DND-41 (cell line): ENCODE measurements at regions not wholly inside any gene's neighbourhood (a gene's known extent, or its start where the extent isn't known, plus 50 kb on each side); places are given as distances from the start of the nearest gene placed in this dataset.

Experiments
- CTCF ChIP-seq: IDR thresholded peaks from 2 replicates; pipeline ENCODE4 v1.5.1; 2012; ENCODE audit warnings: borderline replicate concordance, low read length, moderate library complexity, mild to moderate bottlenecking; ENCODE audit not compliant: poor library complexity, severe bottlenecking; ENCODE audit errors: extremely low read depth
- EZH2 ChIP-seq: IDR thresholded peaks from 3 replicates; pipeline ENCODE4 v1.6.1; 2012; ENCODE audit warnings: borderline replicate concordance, low read depth, mild to moderate bottlenecking, moderate library complexity, low read length, inconsistent platforms; ENCODE audit not compliant: severe bottlenecking

GRCh38 chr2:48092846-48093803 lies 186.8 kb upstream of the FBXO11 start:
- TF ChIP-seq CTCF (no peak), EZH2 (no peak)
